ENCODE measurements at regions not wholly inside any gene's neighbourhood (a gene's known extent, or its start where the extent isn't known, plus 50 kb on each side); places are given as distances from the start of the nearest gene placed in this dataset.

- Histone ChIP-seq H3K36me3 (no peaks in the 10 kb centered on the region), H3K4me1 (no peaks in the 10 kb centered on the region), H3K9me3 (peaks cover 0 to 4% (median 0%) of the 10 kb centered on the region in 4 donors), H3K27ac (no peak overlapping the region), H3K27me3 (no peaks in the 10 kb centered on the region), H3K4me3 (no peak overlapping the region)
- intact Hi-C loops (cut with DNase I; ENCODE audit: low total_unique reads): no loop called here
- 68 to 76% (median 72%) methylated on average over 4 to 5 of the region's 5 CpGs for WGBS, 5 donors
- TF ChIP-seq POLR2A (IDR thresholded peaks at IDR 0.05): no peak
- TF ChIP-seq POLR2AphosphoS5 (IDR thresholded peaks at IDR 0.05): no peak
- TF ChIP-seq EP300 (IDR thresholded peaks at IDR 0.05): no peak
- no peak for TF ChIP-seq CTCF (IDR thresholded peaks at IDR 0.05)
- no peak for DNase-seq
These were observed 640.7 kb downstream of the METTL4 start for GRCh38 chr18:1930291-1931270.

GRCh38 chr18:1952486-1952885, 618.8 kb downstream of the METTL4 start:
- H3K4me1 ChIP-seq: no peaks in the 10 kb centered on the region
- no peak for TF ChIP-seq POLR2AphosphoS5 (IDR thresholded peaks at IDR 0.05)
- TF ChIP-seq EP300 (IDR thresholded peaks at IDR 0.05): no peak
- no peak for TF ChIP-seq CTCF (IDR thresholded peaks at IDR 0.05)
- TF ChIP-seq POLR2A (IDR thresholded peaks at IDR 0.05): no peak
- H3K4me3 ChIP-seq: no peak overlapping the region
- no peaks in the 10 kb centered on the region for H3K27me3 ChIP-seq
- H3K9me3 ChIP-seq: peaks cover 0 to 10% (median 6%) of the 10 kb centered on the region in 4 donors
- no peak overlapping the region for H3K27ac ChIP-seq
- intact Hi-C loops (cut with DNase I; ENCODE audit: low total_unique reads): no loop called here
- WGBS, 5 donors: 70 to 83% (median 80%) methylated on average over 5 of the region's 5 CpGs
- H3K36me3 ChIP-seq: no peaks in the 10 kb centered on the region
- no peak for DNase-seq

DNA sequence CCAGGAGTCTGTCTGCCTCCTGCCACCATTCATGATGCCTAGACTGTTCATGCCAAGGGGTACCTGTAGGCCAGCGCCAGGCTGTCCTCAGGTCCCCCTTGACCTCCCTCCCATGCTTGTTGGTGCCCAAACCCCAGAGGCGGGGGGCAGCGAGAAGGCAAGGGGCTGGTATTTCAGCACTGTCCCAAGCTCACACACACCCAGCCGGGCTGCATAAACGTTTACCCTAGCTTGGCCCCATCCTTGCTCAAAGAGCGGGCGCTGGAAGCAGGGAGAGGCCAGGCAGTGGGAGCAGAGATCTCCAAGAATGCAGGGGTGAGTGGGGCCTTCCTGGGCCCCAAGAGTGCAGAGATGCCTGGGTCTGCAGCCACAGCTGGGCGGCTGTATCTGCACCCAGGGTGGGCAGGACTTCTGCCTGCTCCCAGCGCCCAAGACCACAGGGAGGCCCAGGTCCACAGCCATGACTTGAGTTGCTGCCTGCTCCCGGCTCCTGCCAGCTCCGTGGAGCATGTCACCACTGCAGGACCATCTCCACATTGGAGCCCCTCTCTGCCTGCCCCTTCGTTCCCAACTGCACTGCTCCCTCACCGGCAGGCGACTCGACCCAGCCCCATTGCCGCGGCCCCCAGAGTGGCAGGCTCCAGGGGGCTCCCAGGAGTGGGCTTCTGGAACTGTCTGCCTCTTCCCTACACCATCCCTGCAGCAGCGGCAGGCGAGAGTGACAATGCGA, 616.6 kb downstream of the METTL4 start:
- no peak for DNase-seq
- H3K27ac ChIP-seq: no peak overlapping the region
- H3K4me1 ChIP-seq: no peaks in the 10 kb centered on the region
- no peaks in the 10 kb centered on the region for H3K27me3 ChIP-seq
- intact Hi-C loops (cut with DNase I; ENCODE audit: low total_unique reads): no loop called here
- peaks cover 0 to 10% (median 6%) of the 10 kb centered on the region in 4 donors for H3K9me3 ChIP-seq
- TF ChIP-seq POLR2AphosphoS5 (IDR thresholded peaks at IDR 0.05) (no peak), POLR2A (IDR thresholded peaks at IDR 0.05) (no peak), EP300 (IDR thresholded peaks at IDR 0.05) (no peak), CTCF (IDR thresholded peaks at IDR 0.05) (no peak)
- WGBS, 5 donors: 88 to 91% (median 90%) methylated on average over 13 to 20 of the region's 20 CpGs
- no peak overlapping the region for H3K4me3 ChIP-seq
- H3K36me3 ChIP-seq: no peaks in the 10 kb centered on the region

GRCh38 chr18:1958798-1959197, 612.5 kb downstream of the METTL4 start:
- Histone ChIP-seq H3K27ac (no peak overlapping the region), H3K9me3 (peaks cover 0 to 10% (median 6%) of the 10 kb centered on the region in 4 donors), H3K36me3 (no peaks in the 10 kb centered on the region), H3K4me1 (no peaks in the 10 kb centered on the region), H3K27me3 (no peaks in the 10 kb centered on the region), H3K4me3 (no peak overlapping the region)
- intact Hi-C loops (cut with DNase I; ENCODE audit: low total_unique reads): no loop called here
- no peak for DNase-seq
- TF ChIP-seq POLR2A (IDR thresholded peaks at IDR 0.05): no peak
- TF ChIP-seq CTCF (IDR thresholded peaks at IDR 0.05): no peak
- TF ChIP-seq POLR2AphosphoS5 (IDR thresholded peaks at IDR 0.05): no peak
- TF ChIP-seq EP300 (IDR thresholded peaks at IDR 0.05): no peak
- WGBS, 5 donors: 3 to 83% (median 17%) methylated on average over 1 of the region's 1 CpG

All from stomach (tissue), 8 donors.